Fibroblast of lung (primary cell): ENCODE measurements at regions not wholly inside any gene's neighbourhood (a gene's known extent, or its start where the extent isn't known, plus 50 kb on each side); places are given as distances from the start of the nearest gene placed in this dataset.

ENCODE experiments used
- DNase-seq, 2 donors: peaks; one replicate each; pipeline versions ENCODE4 v3.0.0 to v3.0.0-alpha.2; 2010; ENCODE audit warnings: low read depth in 2 of 2
- H2AFZ ChIP-seq: 2 replicates; pipeline ENCODE4 v1.5.1; 2012; ENCODE audit warnings: low read length, control low read depth, inconsistent platforms
- H3K27ac ChIP-seq: 2 replicates; pipeline ENCODE4 v1.5.1; 2011; ENCODE audit warnings: low read length, control low read depth; ENCODE audit not compliant: insufficient read depth
- H3K27me3 ChIP-seq: 2 replicates; pipeline ENCODE4 v1.5.1; 2011; ENCODE audit warnings: mild to moderate bottlenecking, low read length; ENCODE audit not compliant: control insufficient read depth, insufficient read depth
- H3K36me3 ChIP-seq: 2 replicates; pipeline ENCODE4 v1.5.1; 2011; ENCODE audit warnings: low read length; ENCODE audit not compliant: control insufficient read depth, insufficient read depth
- H3K4me1 ChIP-seq: 2 replicates; pipeline ENCODE4 v1.5.1; 2011; ENCODE audit warnings: low read length; ENCODE audit not compliant: control insufficient read depth, insufficient read depth; ENCODE audit errors: extremely low read depth
- H3K4me2 ChIP-seq: 2 replicates; pipeline ENCODE4 v1.5.1; 2011; ENCODE audit warnings: low read length, control low read depth; ENCODE audit not compliant: insufficient read depth; ENCODE audit errors: extremely low read depth
- H3K4me3 ChIP-seq, 4 experiments: fragments of 200-600 bp in 1 of 4; sonication (generic) in 1 of 4; replicated peaks in 1 of 4; 2 replicates each; pipeline ENCODE4 v1.5.1; 2011 to 2016; ENCODE audit warnings: low read length in 4 of 4, low read depth in 3 of 4, mild to moderate bottlenecking in 3 of 4, control low read depth in 2 of 4, inconsistent platforms in 1 of 4, mixed read lengths in 1 of 4; ENCODE audit not compliant: insufficient read depth in 1 of 4; ENCODE audit errors: control extremely low read depth in 1 of 4
- H3K79me2 ChIP-seq: 2 replicates; pipeline ENCODE4 v1.5.1; 2012; ENCODE audit warnings: mild to moderate bottlenecking, low read length, inconsistent platforms; ENCODE audit not compliant: control insufficient read depth, insufficient read depth
- H3K9ac ChIP-seq: 2 replicates; pipeline ENCODE4 v1.5.1; 2011; ENCODE audit warnings: mild to moderate bottlenecking, low read length, control low read depth; ENCODE audit not compliant: insufficient read depth
- H3K9me3 ChIP-seq: 2 replicates; pipeline ENCODE4 v1.5.1; 2012; ENCODE audit warnings: low read depth, low read length; ENCODE audit not compliant: control insufficient read depth, insufficient read depth
- H4K20me1 ChIP-seq: 2 replicates; pipeline ENCODE4 v1.5.1; 2011; ENCODE audit warnings: low read length; ENCODE audit not compliant: control insufficient read depth, insufficient read depth; ENCODE audit errors: extremely low read depth
- EZH2 ChIP-seq: IDR thresholded peaks from 2 replicates; pipeline ENCODE4 v1.5.1; 2012; ENCODE audit warnings: low read length, control low read depth, mild to moderate bottlenecking; ENCODE audit errors: missing control alignments
- TF ChIP-seq, protein P1 (sequence below), 2 donors: IDR thresholded peaks in 1 of 2; conservative IDR thresholded peaks in 1 of 2; 1 replicate in 1 of 2; 2 replicates in 1 of 2; pipeline ENCODE4 v1.5.1; 2011 to 2012; ENCODE audit warnings: low read length in 2 of 2, control low read depth in 1 of 2, inconsistent platforms in 1 of 2, low read depth in 1 of 2, mild to moderate bottlenecking in 1 of 2

- no peaks in the 10 kb centered on the region for H3K79me2 ChIP-seq
- no peak overlapping the region for H3K27ac ChIP-seq
- TF ChIP-seq EZH2: no peak
- TF ChIP-seq, protein P1, sequence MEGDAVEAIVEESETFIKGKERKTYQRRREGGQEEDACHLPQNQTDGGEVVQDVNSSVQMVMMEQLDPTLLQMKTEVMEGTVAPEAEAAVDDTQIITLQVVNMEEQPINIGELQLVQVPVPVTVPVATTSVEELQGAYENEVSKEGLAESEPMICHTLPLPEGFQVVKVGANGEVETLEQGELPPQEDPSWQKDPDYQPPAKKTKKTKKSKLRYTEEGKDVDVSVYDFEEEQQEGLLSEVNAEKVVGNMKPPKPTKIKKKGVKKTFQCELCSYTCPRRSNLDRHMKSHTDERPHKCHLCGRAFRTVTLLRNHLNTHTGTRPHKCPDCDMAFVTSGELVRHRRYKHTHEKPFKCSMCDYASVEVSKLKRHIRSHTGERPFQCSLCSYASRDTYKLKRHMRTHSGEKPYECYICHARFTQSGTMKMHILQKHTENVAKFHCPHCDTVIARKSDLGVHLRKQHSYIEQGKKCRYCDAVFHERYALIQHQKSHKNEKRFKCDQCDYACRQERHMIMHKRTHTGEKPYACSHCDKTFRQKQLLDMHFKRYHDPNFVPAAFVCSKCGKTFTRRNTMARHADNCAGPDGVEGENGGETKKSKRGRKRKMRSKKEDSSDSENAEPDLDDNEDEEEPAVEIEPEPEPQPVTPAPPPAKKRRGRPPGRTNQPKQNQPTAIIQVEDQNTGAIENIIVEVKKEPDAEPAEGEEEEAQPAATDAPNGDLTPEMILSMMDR (conservative IDR thresholded peaks at IDR 0.05 in 1 of 2, IDR thresholded peaks at IDR 0.05 in 1 of 2; ENCODE audit: low read depth in 1 of 2, low read length in 2 of 2): no peak
- no peaks in the 10 kb centered on the region for H3K9me3 ChIP-seq
- H3K4me1 ChIP-seq: no peaks in the 10 kb centered on the region
- H3K36me3 ChIP-seq: no peaks in the 10 kb centered on the region
- no peak overlapping the region for H3K4me2 ChIP-seq
- H2AFZ ChIP-seq: no peak overlapping the region
- no peaks in the 10 kb centered on the region for H3K27me3 ChIP-seq
- H4K20me1 ChIP-seq: no peaks in the 10 kb centered on the region
- H3K9ac ChIP-seq: no peak overlapping the region
- no peak overlapping the region for H3K4me3 ChIP-seq
- no peak for DNase-seq
Measured at GRCh38 chr19:29268103-29268502, 55.2 kb upstream of the UQCRFS1 start.

GRCh38 chr19:29268721-29269393, 55.9 kb upstream of the UQCRFS1 start:
- Histone ChIP-seq H3K4me3 (no peak overlapping the region), H3K9ac (no peak overlapping the region), H3K4me1 (no peaks in the 10 kb centered on the region), H2AFZ (no peak overlapping the region), H3K4me2 (no peak overlapping the region), H4K20me1 (no peaks in the 10 kb centered on the region), H3K36me3 (no peaks in the 10 kb centered on the region), H3K9me3 (no peaks in the 10 kb centered on the region), H3K27me3 (no peaks in the 10 kb centered on the region), H3K27ac (no peak overlapping the region), H3K79me2 (no peaks in the 10 kb centered on the region)
- TF ChIP-seq EZH2: no peak
- TF ChIP-seq, protein P1 (conservative IDR thresholded peaks at IDR 0.05 in 1 of 2, IDR thresholded peaks at IDR 0.05 in 1 of 2; ENCODE audit: low read depth in 1 of 2, low read length in 2 of 2): no peak
- no peak for DNase-seq

- Histone ChIP-seq H3K9ac (no peak overlapping the region), H3K4me1 (no peaks in the 10 kb centered on the region), H4K20me1 (no peaks in the 10 kb centered on the region), H2AFZ (no peak overlapping the region), H3K27me3 (no peaks in the 10 kb centered on the region), H3K4me2 (no peak overlapping the region), H3K36me3 (no peaks in the 10 kb centered on the region), H3K4me3 (no peak overlapping the region), H3K79me2 (no peaks in the 10 kb centered on the region), H3K27ac (no peak overlapping the region), H3K9me3 (no peaks in the 10 kb centered on the region)
- no peak for TF ChIP-seq EZH2
- TF ChIP-seq, protein P1 (conservative IDR thresholded peaks at IDR 0.05 in 1 of 2, IDR thresholded peaks at IDR 0.05 in 1 of 2; ENCODE audit: low read depth in 1 of 2, low read length in 2 of 2): no peak
- DNase-seq: no peak
Measured at GRCh38 chr19:29269641-29270040, 56.7 kb upstream of the UQCRFS1 start.
